Natural killer cell (primary cell): ENCODE measurements at regions not wholly inside any gene's neighbourhood (a gene's known extent, or its start where the extent isn't known, plus 50 kb on each side); places are given as distances from the start of the nearest gene placed in this dataset.

ENCODE experiments used
- ATAC-seq, 3 donors: fragments of 150-1000 bp in 2 of 3; fragments of 200-7000 bp in 1 of 3; cut with Tn5 transposase; 1 replicate in 1 of 3; 2 replicates in 2 of 3; pipeline ENCODE4 v1.10.0; 2021; ENCODE audit warnings: mild to moderate bottlenecking in 2 of 3, moderate library complexity in 2 of 3
- DNase-seq, 2 donors: peaks; one replicate each; pipeline versions ENCODE4 v3.0.0 to v3.0.0-alpha.2; 2013 to 2021; ENCODE audit warnings: mixed read lengths in 1 of 2
- H3K27ac ChIP-seq: one replicate; pipeline ENCODE4 v1.5.1; 2013; ENCODE audit warnings: mild to moderate bottlenecking, low read length
- H3K27me3 ChIP-seq: one replicate; pipeline ENCODE4 v1.6.1; 2013; ENCODE audit warnings: low read length; ENCODE audit not compliant: control insufficient read depth, insufficient read depth
- H3K36me3 ChIP-seq: one replicate; pipeline ENCODE4 v1.6.1; 2013; ENCODE audit warnings: low read length; ENCODE audit not compliant: control insufficient read depth, insufficient read depth
- H3K4me1 ChIP-seq: one replicate; pipeline ENCODE4 v1.6.1; 2013; ENCODE audit warnings: low read length; ENCODE audit not compliant: control insufficient read depth, insufficient read depth
- H3K4me3 ChIP-seq: one replicate; pipeline ENCODE4 v1.5.1; 2013; ENCODE audit warnings: low read length
- H3K9me3 ChIP-seq: one replicate; pipeline ENCODE4 v1.6.1; 2013; ENCODE audit warnings: low read length; ENCODE audit not compliant: control insufficient read depth, insufficient read depth
- H3K27ac Mint-ChIP-seq, 2 donors: one replicate each; pipeline ENCODE4 v1.8.0; 2022; ENCODE audit warnings: mild to moderate bottlenecking in 2 of 2, mixed read lengths in 2 of 2, moderate library complexity in 1 of 2
- H3K27me3 Mint-ChIP-seq, 2 donors: one replicate each; pipeline ENCODE4 v1.8.0; 2022; ENCODE audit warnings: low read depth in 2 of 2, mixed read lengths in 2 of 2
- H3K36me3 Mint-ChIP-seq: one replicate; pipeline ENCODE4 v1.8.0; 2022; ENCODE audit warnings: mixed read lengths
- H3K4me1 Mint-ChIP-seq, 2 donors: one replicate each; pipeline ENCODE4 v1.8.0; 2022; ENCODE audit warnings: mixed read lengths in 2 of 2
- H3K4me3 Mint-ChIP-seq: one replicate; pipeline ENCODE4 v1.8.0; 2022; ENCODE audit warnings: mild to moderate bottlenecking, moderate library complexity, mixed read lengths
- H3K9me3 Mint-ChIP-seq, 2 donors: one replicate each; pipeline ENCODE4 v1.8.0; 2022; ENCODE audit warnings: mixed read lengths in 2 of 2
- CTCF ChIP-seq: fragments of 200-600 bp; IDR thresholded peaks from one replicate; pipeline ENCODE4 v1.8.0; 2022; ENCODE audit warnings: antibody characterized with exemption
- WGBS: methylation state at CpG from one replicate; pipeline ENCODE4 v1.1.7; 2013; ENCODE audit warnings: missing lambda C conversion rate; ENCODE audit not compliant: insufficient coverage; 5-methylcytosine and 5-hydroxymethylcytosine counted together
- intact Hi-C: fragments of 100-400 bp; cut with micrococcal nuclease; formaldehyde crosslinking; loops from one replicate; pipeline ENCODE4 v1.14.2; 2022

GRCh38 chr1:214186103-214186824 is 94.7 kb upstream of the SMYD2 start:
- Histone ChIP-seq H3K27me3 (peaks cover 14% of the 10 kb centered on the region), H3K27ac (no peak overlapping the region), H3K4me3 (no peak overlapping the region), H3K4me1 (no peaks in the 10 kb centered on the region), H3K9me3 (no peaks in the 10 kb centered on the region), H3K36me3 (no peaks in the 10 kb centered on the region)
- ATAC-seq (no peak), DNase-seq (no peak)
- Mint-ChIP-seq H3K4me3 (no peak overlapping the region), H3K27ac (no peak overlapping the region), H3K4me1 (no peaks in the 10 kb centered on the region), H3K9me3 (no peaks in the 10 kb centered on the region), H3K36me3 (no peaks in the 10 kb centered on the region), H3K27me3 (peaks cover 39 to 79% of the 10 kb centered on the region in 2 donors)
- TF ChIP-seq CTCF, result no peak
- 42% methylated on average over 3 of the region's 4 CpGs for WGBS
- intact Hi-C loops, result no loop called here

- Mint-ChIP-seq H3K27ac (no peak overlapping the region), H3K9me3 (no peaks in the 10 kb centered on the region), H3K4me1 (no peaks in the 10 kb centered on the region), H3K36me3 (no peaks in the 10 kb centered on the region), H3K27me3 (peaks cover 32 to 74% of the 10 kb centered on the region in 2 donors), H3K4me3 (no peak overlapping the region)
- intact Hi-C loops, result no loop called here
- TF ChIP-seq CTCF, result no peak
- Histone ChIP-seq H3K4me3 (no peak overlapping the region), H3K4me1 (no peaks in the 10 kb centered on the region), H3K9me3 (no peaks in the 10 kb centered on the region), H3K27me3 (peaks cover 14% of the 10 kb centered on the region), H3K27ac (no peak overlapping the region), H3K36me3 (no peaks in the 10 kb centered on the region)
- 12% methylated on average over 47 of the region's 51 CpGs for WGBS
- ATAC-seq (no peak), DNase-seq (no peak)
These were observed 93.6 kb upstream of the SMYD2 start for GRCh38 chr1:214187121-214187900.

GRCh38 chr1:214187933-214188332 is 93.0 kb upstream of the SMYD2 start:
- intact Hi-C loops, result no loop called here
- no peaks in the 10 kb centered on the region for H3K9me3 ChIP-seq
- H3K4me3 ChIP-seq, result no peak overlapping the region
- no peaks in the 10 kb centered on the region for H3K36me3 ChIP-seq
- H3K36me3 Mint-ChIP-seq, result no peaks in the 10 kb centered on the region
- no peak overlapping the region for H3K4me3 Mint-ChIP-seq
- no peaks in the 10 kb centered on the region for H3K4me1 ChIP-seq
- H3K4me1 Mint-ChIP-seq, result no peaks in the 10 kb centered on the region
- no peaks in the 10 kb centered on the region for H3K9me3 Mint-ChIP-seq
- WGBS, result 20% methylated on average over 7 of the region's 7 CpGs
- ATAC-seq, result no peak
- DNase-seq, result no peak
- H3K27me3 ChIP-seq, result peaks cover 14% of the 10 kb centered on the region
- no peak overlapping the region for H3K27ac ChIP-seq
- no peak for TF ChIP-seq CTCF
- H3K27me3 Mint-ChIP-seq, result peaks cover 32 to 73% of the 10 kb centered on the region in 2 donors
- no peak overlapping the region for H3K27ac Mint-ChIP-seq
